ENCODE measurements at regions not wholly inside any gene's neighbourhood (a gene's known extent, or its start where the extent isn't known, plus 50 kb on each side); places are given as distances from the start of the nearest gene placed in this dataset.
"Not testable (repeated sequence)": the region's sequence is repeated elsewhere in the genome, so short reads cannot be mapped to it uniquely, and the experiment has no call there.

DNA sequence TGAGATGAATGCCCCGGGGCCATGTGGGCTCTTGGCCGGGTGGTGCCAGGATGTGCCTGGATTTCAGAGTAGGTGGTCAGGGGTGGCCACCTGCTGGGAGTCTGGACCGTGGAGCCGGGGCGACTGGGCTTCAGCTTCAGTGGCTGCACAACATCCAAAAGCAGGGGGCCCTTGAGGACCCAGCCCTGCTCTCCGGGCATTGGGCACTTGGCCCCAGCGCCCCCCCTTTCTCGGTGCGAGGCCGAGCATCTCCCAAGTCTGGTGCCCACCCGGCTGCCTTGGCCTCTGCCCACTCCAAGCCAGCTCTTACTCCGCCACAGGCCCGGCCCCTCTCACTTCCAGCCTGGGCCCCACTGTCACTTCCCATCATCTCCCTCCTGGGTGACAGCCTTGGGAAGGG is 4429.0 kb upstream of the TPTE start:
- TF ChIP-seq, protein P1, sequence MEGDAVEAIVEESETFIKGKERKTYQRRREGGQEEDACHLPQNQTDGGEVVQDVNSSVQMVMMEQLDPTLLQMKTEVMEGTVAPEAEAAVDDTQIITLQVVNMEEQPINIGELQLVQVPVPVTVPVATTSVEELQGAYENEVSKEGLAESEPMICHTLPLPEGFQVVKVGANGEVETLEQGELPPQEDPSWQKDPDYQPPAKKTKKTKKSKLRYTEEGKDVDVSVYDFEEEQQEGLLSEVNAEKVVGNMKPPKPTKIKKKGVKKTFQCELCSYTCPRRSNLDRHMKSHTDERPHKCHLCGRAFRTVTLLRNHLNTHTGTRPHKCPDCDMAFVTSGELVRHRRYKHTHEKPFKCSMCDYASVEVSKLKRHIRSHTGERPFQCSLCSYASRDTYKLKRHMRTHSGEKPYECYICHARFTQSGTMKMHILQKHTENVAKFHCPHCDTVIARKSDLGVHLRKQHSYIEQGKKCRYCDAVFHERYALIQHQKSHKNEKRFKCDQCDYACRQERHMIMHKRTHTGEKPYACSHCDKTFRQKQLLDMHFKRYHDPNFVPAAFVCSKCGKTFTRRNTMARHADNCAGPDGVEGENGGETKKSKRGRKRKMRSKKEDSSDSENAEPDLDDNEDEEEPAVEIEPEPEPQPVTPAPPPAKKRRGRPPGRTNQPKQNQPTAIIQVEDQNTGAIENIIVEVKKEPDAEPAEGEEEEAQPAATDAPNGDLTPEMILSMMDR (IDR thresholded peaks at IDR 0.05; ENCODE audit: insufficient read depth, low read length): not testable (repeated sequence)
- TF ChIP-seq POLR2AphosphoS5 (IDR thresholded peaks at IDR 0.05; ENCODE audit: low read depth): not testable (repeated sequence)
